DND-41 (cell line): ENCODE measurements at regions not wholly inside any gene's neighbourhood (a gene's known extent, or its start where the extent isn't known, plus 50 kb on each side); places are given as distances from the start of the nearest gene placed in this dataset.

Experiments used
- ATAC-seq: fragments of 200-7000 bp; cut with Tn5 transposase; 3 replicates; pipeline ENCODE4 v1.9.1; 2021; ENCODE audit warnings: low read depth; ENCODE audit not compliant: insufficient read depth
- DNase-seq: peaks from one replicate; pipeline ENCODE4 v3.0.0-alpha.2; 2020
- H2AFZ ChIP-seq: 2 replicates; pipeline ENCODE4 v1.6.0; 2012; ENCODE audit warnings: low read depth, low read length
- H3K27ac ChIP-seq: 2 replicates; pipeline ENCODE4 v1.5.1; 2012; ENCODE audit warnings: low read length, inconsistent platforms
- H3K27me3 ChIP-seq: fragments of 200-600 bp; sonication (generic); 2 replicates; pipeline ENCODE4 v1.6.0; 2012; ENCODE audit warnings: low read length, mild to moderate bottlenecking, inconsistent platforms; ENCODE audit not compliant: insufficient read depth, poor library complexity
- H3K36me3 ChIP-seq: 2 replicates; pipeline ENCODE4 v1.5.1; 2012; ENCODE audit warnings: low read length, inconsistent platforms; ENCODE audit not compliant: insufficient read depth
- H3K4me1 ChIP-seq: 2 replicates; pipeline ENCODE4 v1.5.1; 2012; ENCODE audit warnings: mild to moderate bottlenecking, low read length; ENCODE audit not compliant: insufficient read depth
- H3K4me2 ChIP-seq: 2 replicates; pipeline ENCODE4 v1.6.0; 2012; ENCODE audit warnings: mild to moderate bottlenecking, moderate library complexity, low read length, inconsistent platforms; ENCODE audit not compliant: insufficient read depth
- H3K4me3 ChIP-seq, 2 experiments: fragments of 200-600 bp in 1 of 2; shearing (Covaris generic) in 1 of 2; 2 replicates each; pipeline ENCODE4 v1.5.1; 2012 to 2016; ENCODE audit warnings: inconsistent platforms in 2 of 2, low read length in 2 of 2, mild to moderate bottlenecking in 2 of 2, low read depth in 1 of 2, moderate library complexity in 1 of 2
- H3K79me2 ChIP-seq: 2 replicates; pipeline ENCODE4 v1.6.0; 2012; ENCODE audit warnings: low read length, inconsistent platforms; ENCODE audit not compliant: insufficient read depth
- H3K9ac ChIP-seq: 2 replicates; pipeline ENCODE4 v1.6.0; 2012; ENCODE audit warnings: low read depth, mild to moderate bottlenecking, inconsistent platforms, low read length, moderate library complexity
- H3K9me3 ChIP-seq: 2 replicates; pipeline ENCODE4 v1.5.1; 2012; ENCODE audit warnings: low read length, moderate library complexity, mild to moderate bottlenecking, inconsistent platforms; ENCODE audit not compliant: insufficient read depth, severe bottlenecking
- H4K20me1 ChIP-seq: 2 replicates; pipeline ENCODE4 v1.6.0; 2012; ENCODE audit warnings: low read length; ENCODE audit not compliant: insufficient read depth
- CTCF ChIP-seq: IDR thresholded peaks from 2 replicates; pipeline ENCODE4 v1.5.1; 2012; ENCODE audit warnings: borderline replicate concordance, low read length, moderate library complexity, mild to moderate bottlenecking; ENCODE audit not compliant: poor library complexity, severe bottlenecking; ENCODE audit errors: extremely low read depth
- EZH2 ChIP-seq: IDR thresholded peaks from 3 replicates; pipeline ENCODE4 v1.6.1; 2012; ENCODE audit warnings: borderline replicate concordance, low read depth, mild to moderate bottlenecking, moderate library complexity, low read length, inconsistent platforms; ENCODE audit not compliant: severe bottlenecking

- TF ChIP-seq CTCF (no peak), EZH2 (no peak)
- Histone ChIP-seq H3K9ac (no peak overlapping the region), H3K27ac (no peak overlapping the region), H4K20me1 (no peaks in the 10 kb centered on the region), H3K36me3 (no peaks in the 10 kb centered on the region), H2AFZ (no peak overlapping the region), H3K4me1 (no peaks in the 10 kb centered on the region), H3K4me2 (no peak overlapping the region), H3K27me3 (no peaks in the 10 kb centered on the region), H3K9me3 (no peaks in the 10 kb centered on the region), H3K4me3 (no peak overlapping the region), H3K79me2 (no peaks in the 10 kb centered on the region)
- no peak for DNase-seq
- no peak for ATAC-seq
Observed at GRCh38 chr18:73614812-73615211, 532.8 kb downstream of the FBXO15 start.

- Histone ChIP-seq H3K4me3 (no peak overlapping the region), H3K9me3 (no peaks in the 10 kb centered on the region), H3K4me1 (no peaks in the 10 kb centered on the region), H3K9ac (no peak overlapping the region), H3K79me2 (no peaks in the 10 kb centered on the region), H3K36me3 (no peaks in the 10 kb centered on the region), H3K27ac (no peak overlapping the region), H2AFZ (no peak overlapping the region), H3K4me2 (no peak overlapping the region), H3K27me3 (no peaks in the 10 kb centered on the region), H4K20me1 (no peaks in the 10 kb centered on the region)
- ATAC-seq: no peak
- no peak for DNase-seq
- no peak for TF ChIP-seq CTCF
- no peak for TF ChIP-seq EZH2
Observed at GRCh38 chr18:73613706-73614340, 533.8 kb downstream of the FBXO15 start.

GRCh38 chr18:73597832-73598615 is 549.6 kb downstream of the FBXO15 start:
- peak; percentile 39; the same call in 1 of the 3 replicates for ATAC-seq
- no peaks in the 10 kb centered on the region for H4K20me1 ChIP-seq

More at GRCh38 chr18:73597832-73598615, 549.6 kb downstream of the FBXO15 start:
- no peak for DNase-seq
- Histone ChIP-seq H3K4me3 (no peak overlapping the region), H2AFZ (no peak overlapping the region), H3K4me2 (no peak overlapping the region), H3K4me1 (no peaks in the 10 kb centered on the region), H3K36me3 (no peaks in the 10 kb centered on the region), H3K27me3 (no peaks in the 10 kb centered on the region), H3K9me3 (no peaks in the 10 kb centered on the region), H3K27ac (no peak overlapping the region), H3K9ac (no peak overlapping the region), H3K79me2 (no peaks in the 10 kb centered on the region)
- TF ChIP-seq CTCF (no peak), EZH2 (no peak)
